ENCODE measurements at regions not wholly inside any gene's neighbourhood (a gene's known extent, or its start where the extent isn't known, plus 50 kb on each side); places are given as distances from the start of the nearest gene placed in this dataset.

GRCh38 chr10:36087006-36088005, 445.2 kb upstream of the FZD8 start:
- Histone ChIP-seq H3K27ac (no peak overlapping the region), H3K9me3 (replicated peaks in 1 of 11) (peaks cover 0 to 8% (median 0%) of the 10 kb centered on the region in 11 experiments; a peak in 2 of 22 replicates), H4K20me1 (no peaks in the 10 kb centered on the region), H3K36me3 (no peaks in the 10 kb centered on the region), H3K9ac (no peak overlapping the region), H3K27me3 (no peaks in the 10 kb centered on the region), H3K4me2 (no peak overlapping the region), H3K4me1 (no peaks in the 10 kb centered on the region), H3K4me3 (no peak overlapping the region)
- TF ChIP-seq Cebpa-rat (IDR thresholded peaks at IDR 0.05), result no peak

- no peak for TF ChIP-seq Cebpa-rat (IDR thresholded peaks at IDR 0.05)
- no peak overlapping the region for H3K4me3 ChIP-seq
- peaks cover 0 to 16% (median 4%) of the 10 kb centered on the region in 10 experiments; a peak in 8 of 20 replicates for H3K4me1 ChIP-seq
- H3K9ac ChIP-seq, result no peak overlapping the region
- H3K4me2 ChIP-seq, result no peak overlapping the region
- no peak overlapping the region for H3K27ac ChIP-seq
- no peaks in the 10 kb centered on the region for H3K36me3 ChIP-seq
- H4K20me1 ChIP-seq, result no peaks in the 10 kb centered on the region
- H3K27me3 ChIP-seq, result no peaks in the 10 kb centered on the region
- no peaks in the 10 kb centered on the region; a peak in 1 of 22 replicates for H3K9me3 ChIP-seq (replicated peaks in 1 of 11)
These were observed 433.1 kb upstream of the FZD8 start for GRCh38 chr10:36075196-36075595.

DNA sequence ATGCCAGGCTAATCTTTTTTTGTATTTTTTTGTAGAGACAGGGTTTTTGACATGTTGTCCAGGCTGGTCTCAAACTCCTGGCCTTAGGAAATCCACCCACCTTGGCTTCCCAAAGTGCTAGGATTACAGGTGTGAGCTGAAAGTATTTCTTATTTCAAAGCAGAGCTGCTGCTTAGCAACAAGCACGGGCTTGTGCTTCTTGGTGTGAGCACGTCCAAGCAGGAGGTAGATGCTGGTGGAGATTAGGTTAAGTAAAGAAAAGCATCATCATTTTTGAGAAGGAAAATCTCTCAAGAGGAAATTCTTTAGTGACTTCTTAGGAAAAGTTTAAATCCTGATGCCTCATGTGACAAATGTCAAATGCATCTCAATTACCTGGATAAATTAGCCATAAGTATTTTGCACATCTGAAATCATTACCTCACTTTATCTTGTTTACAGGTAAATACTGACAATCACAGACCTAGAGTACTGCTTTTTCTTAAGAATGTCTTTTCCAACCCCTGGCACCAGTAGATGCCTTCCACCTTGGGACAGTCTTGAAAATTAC, 431.8 kb upstream of the FZD8 start:
- TF ChIP-seq Cebpa-rat (IDR thresholded peaks at IDR 0.05), result no peak
- no peaks in the 10 kb centered on the region for H4K20me1 ChIP-seq
- no peaks in the 10 kb centered on the region for H3K36me3 ChIP-seq
- H3K4me2 ChIP-seq, result no peak overlapping the region
- H3K27ac ChIP-seq, result no peak overlapping the region
- no peak overlapping the region for H3K4me3 ChIP-seq
- H3K4me1 ChIP-seq, result peaks cover 0 to 16% (median 4%) of the 10 kb centered on the region in 10 experiments; a peak in 8 of 20 replicates
- H3K9me3 ChIP-seq (replicated peaks in 1 of 11), result no peaks in the 10 kb centered on the region; a peak in 1 of 22 replicates
- H3K27me3 ChIP-seq, result no peaks in the 10 kb centered on the region
- no peak overlapping the region for H3K9ac ChIP-seq

DNA sequence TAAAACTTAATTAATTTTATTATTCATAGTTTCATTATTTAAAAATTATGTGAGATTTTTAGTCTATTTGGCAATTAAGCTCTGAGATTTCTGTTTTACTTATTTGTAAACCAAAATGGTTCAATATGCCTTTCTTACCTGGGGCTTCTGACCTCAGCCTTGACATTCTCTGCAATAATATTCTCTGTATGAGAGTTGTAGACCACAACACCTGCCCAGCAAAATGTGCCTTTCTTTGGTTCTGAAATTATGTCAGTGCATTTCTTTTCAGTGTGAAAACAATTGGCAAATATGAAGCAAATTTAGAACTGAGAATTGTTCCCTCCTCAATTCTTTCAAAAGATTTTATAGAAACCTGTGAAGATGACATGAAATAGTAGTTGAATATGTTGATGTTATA, 426.4 kb upstream of the FZD8 start:
- Histone ChIP-seq H3K4me1 (peaks cover 0 to 16% (median 4%) of the 10 kb centered on the region in 10 experiments; a peak in 8 of 20 replicates), H3K36me3 (peaks cover 0 to 10% (median 0%) of the 10 kb centered on the region in 11 experiments; a peak in 3 of 22 replicates), H3K9ac (no peak overlapping the region), H4K20me1 (no peaks in the 10 kb centered on the region), H3K27ac (no peak overlapping the region), H3K9me3 (replicated peaks in 1 of 11) (peaks cover 25 to 40% (median 35%) of the 10 kb centered on the region in 11 experiments), H3K27me3 (no peaks in the 10 kb centered on the region), H3K4me2 (no peak overlapping the region), H3K4me3 (no peak overlapping the region)
- no peak for TF ChIP-seq Cebpa-rat (IDR thresholded peaks at IDR 0.05)

- Histone ChIP-seq H3K9me3 (replicated peaks in 1 of 11) (peaks cover 25 to 48% (median 39%) of the 10 kb centered on the region in 11 experiments), H3K4me1 (peaks cover 0 to 14% (median 3%) of the 10 kb centered on the region in 10 experiments; a peak in 8 of 20 replicates), H3K27ac (no peak overlapping the region), H4K20me1 (no peaks in the 10 kb centered on the region), H3K36me3 (peaks cover 0 to 10% (median 0%) of the 10 kb centered on the region in 11 experiments; a peak in 3 of 22 replicates), H3K9ac (no peak overlapping the region), H3K27me3 (no peaks in the 10 kb centered on the region), H3K4me3 (no peak overlapping the region), H3K4me2 (no peak overlapping the region)
- no peak for TF ChIP-seq Cebpa-rat (IDR thresholded peaks at IDR 0.05)
These were observed 425.7 kb upstream of the FZD8 start for GRCh38 chr10:36067748-36068147.

DNA sequence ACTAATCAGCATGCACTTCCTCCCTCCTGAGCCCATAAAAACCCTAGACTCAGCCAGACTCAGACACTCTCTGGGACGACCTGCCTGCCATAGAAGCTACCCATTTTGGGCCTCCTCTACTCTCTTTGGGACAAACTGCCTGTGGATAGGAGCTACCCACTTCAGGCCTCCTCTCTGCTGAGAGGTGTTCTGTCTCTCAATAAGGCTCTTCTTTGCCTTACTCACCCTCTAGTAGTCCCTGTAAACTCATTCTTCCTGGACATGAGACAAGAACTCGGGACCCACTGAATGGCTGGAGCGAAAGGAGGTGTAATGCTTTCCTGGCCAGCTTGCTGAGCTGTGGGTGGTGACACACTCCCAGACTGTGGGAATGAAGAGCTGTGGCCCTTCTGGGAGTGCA, 424.8 kb upstream of the FZD8 start:
- Histone ChIP-seq H3K27me3 (no peaks in the 10 kb centered on the region), H3K4me3 (no peak overlapping the region; a peak in 1 of 20 replicates), H3K27ac (no peak overlapping the region), H3K4me2 (no peak overlapping the region), H3K9me3 (replicated peaks in 1 of 11) (peaks cover 25 to 54% (median 41%) of the 10 kb centered on the region in 11 experiments), H3K9ac (no peak overlapping the region), H4K20me1 (no peaks in the 10 kb centered on the region), H3K4me1 (peaks cover 0 to 14% (median 3%) of the 10 kb centered on the region in 10 experiments; a peak in 8 of 20 replicates), H3K36me3 (peaks cover 0 to 10% (median 0%) of the 10 kb centered on the region in 11 experiments; a peak in 3 of 22 replicates)
- TF ChIP-seq Cebpa-rat (IDR thresholded peaks at IDR 0.05), result no peak

GRCh38 chr10:36066102-36066501, 424.0 kb upstream of the FZD8 start:
- Histone ChIP-seq H3K4me3 (no peak overlapping the region; a peak in 1 of 20 replicates), H3K9ac (no peak overlapping the region), H3K4me2 (no peak overlapping the region), H3K27me3 (no peaks in the 10 kb centered on the region), H4K20me1 (no peaks in the 10 kb centered on the region), H3K27ac (no peak overlapping the region), H3K9me3 (replicated peaks in 1 of 11) (peaks cover 26 to 57% (median 44%) of the 10 kb centered on the region in 11 experiments), H3K4me1 (peaks cover 0 to 7% (median 1%) of the 10 kb centered on the region in 10 experiments; a peak in 8 of 20 replicates), H3K36me3 (peaks cover 0 to 10% (median 0%) of the 10 kb centered on the region in 11 experiments; a peak in 3 of 22 replicates)
- no peak for TF ChIP-seq Cebpa-rat (IDR thresholded peaks at IDR 0.05)

DNA sequence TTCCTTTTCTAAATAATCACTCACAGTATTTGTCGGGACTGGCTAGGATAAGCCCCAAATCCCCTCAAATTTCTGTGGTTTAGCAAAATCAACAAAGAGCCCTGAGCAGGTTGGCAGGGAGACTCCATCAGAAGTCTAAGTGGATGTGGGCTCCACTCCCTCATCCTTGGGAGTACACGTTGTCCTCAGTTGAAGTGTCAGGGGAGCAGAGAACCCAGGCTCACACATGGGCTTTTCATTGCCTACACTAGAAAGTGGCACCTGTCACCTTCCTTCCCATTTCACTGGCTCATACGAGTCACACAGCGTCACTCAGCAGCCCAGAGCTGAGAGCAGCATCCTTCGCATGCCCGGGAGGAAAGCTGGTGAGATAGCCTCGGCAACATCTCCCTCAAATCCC, 421.3 kb upstream of the FZD8 start:
- H3K27me3 ChIP-seq, result no peaks in the 10 kb centered on the region
- H4K20me1 ChIP-seq, result no peaks in the 10 kb centered on the region
- peaks cover 43 to 83% (median 67%) of the 10 kb centered on the region in 11 experiments for H3K9me3 ChIP-seq (replicated peaks in 1 of 11)
- peaks cover 0 to 10% (median 0%) of the 10 kb centered on the region in 11 experiments; a peak in 3 of 22 replicates for H3K36me3 ChIP-seq
- no peak overlapping the region for H3K4me2 ChIP-seq
- H3K27ac ChIP-seq, result no peak overlapping the region
- H3K9ac ChIP-seq, result no peak overlapping the region
- H3K4me3 ChIP-seq, result no peak overlapping the region
- peaks cover 0 to 11% (median 0%) of the 10 kb centered on the region in 10 experiments; a peak in 5 of 20 replicates for H3K4me1 ChIP-seq
- TF ChIP-seq Cebpa-rat (IDR thresholded peaks at IDR 0.05), result no peak

DNA sequence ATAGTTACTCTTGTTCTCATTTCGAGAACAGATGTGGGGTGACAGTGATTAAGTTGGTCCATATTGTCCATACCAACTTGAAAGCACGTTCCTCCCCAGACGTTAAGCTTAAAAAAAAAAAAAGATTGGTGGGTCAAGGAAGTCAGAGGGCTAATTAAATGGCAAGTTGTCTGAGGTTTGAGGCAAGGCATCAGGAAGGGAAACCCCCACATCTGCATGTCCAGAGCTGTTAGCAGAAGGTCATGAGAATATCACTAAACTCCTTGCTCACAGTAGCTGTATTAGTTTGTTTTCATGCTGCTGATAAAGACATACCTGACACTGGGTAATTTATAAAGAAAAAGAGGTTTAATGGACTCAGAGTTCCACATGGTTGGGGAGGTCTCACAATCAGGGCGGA, 415.6 kb upstream of the FZD8 start:
- H3K27me3 ChIP-seq, result no peaks in the 10 kb centered on the region
- no peak overlapping the region for H3K9ac ChIP-seq
- no peak overlapping the region for H3K4me2 ChIP-seq
- no peaks in the 10 kb centered on the region for H4K20me1 ChIP-seq
- H3K9me3 ChIP-seq (replicated peaks in 1 of 11), result peaks cover 21 to 52% (median 36%) of the 10 kb centered on the region in 11 experiments
- H3K4me3 ChIP-seq, result no peak overlapping the region
- H3K36me3 ChIP-seq, result no peaks in the 10 kb centered on the region
- no peak overlapping the region for H3K27ac ChIP-seq
- H3K4me1 ChIP-seq, result peaks cover 0 to 11% (median 2%) of the 10 kb centered on the region in 10 experiments; a peak in 8 of 20 replicates
- TF ChIP-seq Cebpa-rat (IDR thresholded peaks at IDR 0.05), result no peak

All from BLaER1 treated with 17β-estradiol and CSF1 and Interleukin-3, amounts not matched to agents 10 nM and 100 nM (cell line).